Mesenchymal stem cell (in vitro differentiated cells and primary cell): ENCODE measurements at regions not wholly inside any gene's neighbourhood (a gene's known extent, or its start where the extent isn't known, plus 50 kb on each side); places are given as distances from the start of the nearest gene placed in this dataset.

Source experiments
- DNase-seq: peaks from one replicate; pipeline ENCODE4 v3.0.0-alpha.2; 2013
- H2AFZ ChIP-seq: one replicate; pipeline ENCODE4 v1.6.1; 2013; ENCODE audit warnings: low read depth, mild to moderate bottlenecking, control low read depth, inconsistent platforms, low read length, moderate library complexity
- H2AK5ac ChIP-seq: 2 replicates; pipeline ENCODE4 v1.6.1; 2013; ENCODE audit warnings: low read length, moderate library complexity, mild to moderate bottlenecking, inconsistent platforms; ENCODE audit not compliant: severe bottlenecking
- H2BK120ac ChIP-seq: one replicate; pipeline ENCODE4 v1.6.1; 2013; ENCODE audit warnings: low read depth, mild to moderate bottlenecking, inconsistent platforms, low read length, moderate library complexity
- H2BK12ac ChIP-seq, 2 experiments: one replicate each; pipeline ENCODE4 v1.6.1; 2013; ENCODE audit warnings: inconsistent platforms in 2 of 2, low read length in 2 of 2, mild to moderate bottlenecking in 2 of 2, moderate library complexity in 2 of 2, control low read depth in 1 of 2
- H2BK15ac ChIP-seq: one replicate; pipeline ENCODE4 v1.6.1; 2013; ENCODE audit warnings: mild to moderate bottlenecking, low read depth, inconsistent platforms; ENCODE audit not compliant: poor library complexity, severe bottlenecking
- H2BK5ac ChIP-seq: 2 replicates; pipeline ENCODE4 v1.6.1; 2013; ENCODE audit warnings: low read depth, mild to moderate bottlenecking, low read length, control low read depth, inconsistent platforms; ENCODE audit not compliant: poor library complexity, severe bottlenecking
- H3K14ac ChIP-seq, 2 experiments: one replicate each; pipeline ENCODE4 v1.6.1; 2013; ENCODE audit warnings: inconsistent platforms in 2 of 2, low read length in 2 of 2, control low read depth in 1 of 2, mild to moderate bottlenecking in 1 of 2, moderate library complexity in 1 of 2
- H3K18ac ChIP-seq, 2 experiments: one replicate each; pipeline ENCODE4 v1.6.1; 2013; ENCODE audit warnings: inconsistent platforms in 2 of 2, low read length in 2 of 2, control low read depth in 1 of 2, low read depth in 1 of 2, mild to moderate bottlenecking in 1 of 2
- H3K23ac ChIP-seq, 2 experiments: one replicate each; pipeline ENCODE4 v1.6.1; 2013; ENCODE audit warnings: inconsistent platforms in 2 of 2, low read length in 2 of 2, mild to moderate bottlenecking in 2 of 2, moderate library complexity in 2 of 2, control low read depth in 1 of 2
- H3K27ac ChIP-seq: 2 replicates; pipeline ENCODE4 v1.5.1; 2013; ENCODE audit warnings: mild to moderate bottlenecking, moderate library complexity, low read length, control low read depth, inconsistent platforms; ENCODE audit not compliant: poor library complexity, severe bottlenecking
- H3K27me3 ChIP-seq, 2 experiments: 2 replicates each; pipeline versions ENCODE4 v1.6.1 to v1.7.0; 2013; ENCODE audit warnings: low read length in 2 of 2, mild to moderate bottlenecking in 2 of 2, moderate library complexity in 2 of 2, control low read depth in 1 of 2, inconsistent platforms in 1 of 2; ENCODE audit not compliant: control insufficient read depth in 1 of 2, insufficient read depth in 1 of 2
- H3K36me3 ChIP-seq, 2 experiments: 2 replicates each; pipeline versions ENCODE4 v1.6.1 to v1.7.0; 2013; ENCODE audit warnings: low read length in 2 of 2, control low read depth in 1 of 2, inconsistent platforms in 1 of 2, low read depth in 1 of 2, mild to moderate bottlenecking in 1 of 2; ENCODE audit not compliant: insufficient read depth in 2 of 2, control insufficient read depth in 1 of 2
- H3K4ac ChIP-seq, 2 experiments: one replicate each; pipeline ENCODE4 v1.6.1; 2013; ENCODE audit warnings: inconsistent platforms in 2 of 2, low read length in 2 of 2, mild to moderate bottlenecking in 2 of 2, moderate library complexity in 2 of 2, control low read depth in 1 of 2, low read depth in 1 of 2
- H3K4me1 ChIP-seq: 2 replicates; pipeline ENCODE4 v1.6.1; 2013; ENCODE audit warnings: low read depth, low read length, control low read depth; ENCODE audit not compliant: control insufficient read depth, insufficient read depth
- H3K4me2 ChIP-seq: 2 replicates; pipeline ENCODE4 v1.6.1; 2013; ENCODE audit warnings: low read length, mild to moderate bottlenecking, inconsistent platforms; ENCODE audit not compliant: poor library complexity, severe bottlenecking
- H3K4me3 ChIP-seq, 2 experiments: 2 replicates each; pipeline versions ENCODE4 v1.5.1 to v1.7.0; 2013; ENCODE audit warnings: low read length in 2 of 2, mild to moderate bottlenecking in 2 of 2, control low read depth in 1 of 2, low read depth in 1 of 2; ENCODE audit not compliant: insufficient read depth in 1 of 2
- H3K79me1 ChIP-seq: replicated peaks from 2 replicates; pipeline ENCODE4 v1.6.1; 2013; ENCODE audit warnings: mild to moderate bottlenecking, control low read depth, low read length, inconsistent platforms; ENCODE audit not compliant: poor library complexity, severe bottlenecking
- H3K9ac ChIP-seq: 2 replicates; pipeline ENCODE4 v1.7.0; 2013; ENCODE audit warnings: mild to moderate bottlenecking, low read length, moderate library complexity
- H3K9me3 ChIP-seq: 2 replicates; pipeline ENCODE4 v1.7.0; 2013; ENCODE audit warnings: mild to moderate bottlenecking, low read length; ENCODE audit not compliant: control insufficient read depth
- H4K8ac ChIP-seq: one replicate; pipeline ENCODE4 v1.6.1; 2013; ENCODE audit warnings: inconsistent platforms, mild to moderate bottlenecking, low read length, moderate library complexity
- H4K91ac ChIP-seq: one replicate; pipeline ENCODE4 v1.6.1; 2013; ENCODE audit warnings: mild to moderate bottlenecking, low read length, inconsistent platforms
- WGBS: methylation state at CpG from one replicate; pipeline ENCODE4 v1.1.7; 2013; ENCODE audit warnings: mixed read lengths; 5-methylcytosine and 5-hydroxymethylcytosine counted together

GRCh38 chr1:213779228-213779627 is 208.5 kb upstream of the PROX1 start:
- Histone ChIP-seq H3K9ac (no peak overlapping the region), H3K4ac (no peak overlapping the region), H2AFZ (no peak overlapping the region), H3K36me3 (no peaks in the 10 kb centered on the region), H3K79me1 (no peaks in the 10 kb centered on the region), H3K23ac (no peak overlapping the region), H2BK120ac (no peak overlapping the region), H3K14ac (no peak overlapping the region), H3K4me3 (no peak overlapping the region), H4K8ac (no peak overlapping the region), H3K18ac (no peak overlapping the region), H3K27ac (no peak overlapping the region), H4K91ac (no peak overlapping the region), H2BK12ac (no peak overlapping the region), H2BK15ac (no peak overlapping the region), H3K4me1 (no peaks in the 10 kb centered on the region), H2BK5ac (no peak overlapping the region), H3K9me3 (peaks cover 3% of the 10 kb centered on the region), H2AK5ac (no peak overlapping the region), H3K27me3 (no peaks in the 10 kb centered on the region), H3K4me2 (no peak overlapping the region)
- no peak for DNase-seq
- WGBS: 84% methylated on average over 5 of the region's 5 CpGs

GRCh38 chr1:213782941-213783672 is 204.7 kb upstream of the PROX1 start:
- 83% methylated on average over 20 of the region's 20 CpGs for WGBS

GRCh38 chr1:213783893-213784292 is 203.9 kb upstream of the PROX1 start:
- Histone ChIP-seq H3K36me3 (no peaks in the 10 kb centered on the region), H2BK15ac (no peak overlapping the region), H3K4me2 (no peak overlapping the region), H3K4me1 (no peaks in the 10 kb centered on the region), H2BK5ac (no peak overlapping the region), H2AFZ (no peak overlapping the region), H3K9me3 (no peaks in the 10 kb centered on the region), H4K8ac (no peak overlapping the region), H3K14ac (no peak overlapping the region), H3K4me3 (no peak overlapping the region), H2BK12ac (no peak overlapping the region), H3K23ac (no peak overlapping the region), H3K27me3 (no peaks in the 10 kb centered on the region), H3K79me1 (no peaks in the 10 kb centered on the region), H4K91ac (no peak overlapping the region), H2BK120ac (no peak overlapping the region), H3K4ac (no peak overlapping the region), H3K18ac (no peak overlapping the region), H3K9ac (no peak overlapping the region), H2AK5ac (no peak overlapping the region), H3K27ac (no peak overlapping the region)
- WGBS: 18% methylated on average over 2 of the region's 2 CpGs
- no peak for DNase-seq

More at GRCh38 chr1:213782941-213783672, 204.7 kb upstream of the PROX1 start:
- Histone ChIP-seq H3K36me3 (no peaks in the 10 kb centered on the region), H2BK5ac (no peak overlapping the region), H2BK12ac (no peak overlapping the region), H2BK15ac (no peak overlapping the region), H3K9ac (no peak overlapping the region), H3K23ac (no peak overlapping the region), H3K4me3 (no peak overlapping the region), H3K27ac (no peak overlapping the region), H3K9me3 (no peaks in the 10 kb centered on the region), H4K91ac (no peak overlapping the region), H2BK120ac (no peak overlapping the region), H2AFZ (no peak overlapping the region), H3K79me1 (no peaks in the 10 kb centered on the region), H3K18ac (no peak overlapping the region), H2AK5ac (no peak overlapping the region), H3K4me1 (no peaks in the 10 kb centered on the region), H3K4ac (no peak overlapping the region), H4K8ac (no peak overlapping the region), H3K14ac (no peak overlapping the region), H3K4me2 (no peak overlapping the region), H3K27me3 (no peaks in the 10 kb centered on the region)
- DNase-seq: no peak

GRCh38 chr1:213786683-213787082 is 201.1 kb upstream of the PROX1 start:
- Histone ChIP-seq H2BK120ac (no peak overlapping the region), H2BK15ac (no peak overlapping the region), H3K4me1 (no peaks in the 10 kb centered on the region), H3K4me2 (no peak overlapping the region), H2BK5ac (no peak overlapping the region), H3K36me3 (no peaks in the 10 kb centered on the region), H4K8ac (no peak overlapping the region), H3K14ac (no peak overlapping the region), H4K91ac (no peak overlapping the region), H3K18ac (no peak overlapping the region), H3K23ac (no peak overlapping the region), H3K4ac (no peak overlapping the region), H2BK12ac (no peak overlapping the region), H3K27me3 (no peaks in the 10 kb centered on the region), H3K9me3 (no peaks in the 10 kb centered on the region), H3K4me3 (no peak overlapping the region), H3K79me1 (no peaks in the 10 kb centered on the region), H3K9ac (no peak overlapping the region), H2AFZ (no peak overlapping the region), H3K27ac (no peak overlapping the region), H2AK5ac (no peak overlapping the region)
- no peak for DNase-seq
- 100% methylated on average over 1 of the region's 2 CpGs for WGBS
